SK-N-SH treated with all-trans-retinoic acid at 6 μM for 48 hours (cell line): ENCODE measurements at regions not wholly inside any gene's neighbourhood (a gene's known extent, or its start where the extent isn't known, plus 50 kb on each side); places are given as distances from the start of the nearest gene placed in this dataset.

ENCODE experiments used
- ATAC-seq: fragments of 200-7000 bp; cut with Tn5 transposase; 3 replicates; pipeline ENCODE4 v1.9.1; 2020; ENCODE audit warnings: mild to moderate bottlenecking, moderate library complexity
- ARNTL ChIP-seq: fragments of 450-650 bp; formaldehyde crosslinking; IDR thresholded peaks from 2 replicates; pipeline ENCODE4 v1.5.0; 2020; ENCODE audit warnings: low read depth, mild to moderate bottlenecking, moderate library complexity, borderline replicate concordance
- BACH2 ChIP-seq: fragments of 250-450 bp; sonication (Bioruptor Pico); IDR thresholded peaks from 2 replicates; pipeline ENCODE4 v1.9.0; 2021; ENCODE audit warnings: mild to moderate bottlenecking, borderline replicate concordance
- CREB5 ChIP-seq: fragments of 250-450 bp; sonication (Bioruptor Pico); IDR thresholded peaks from 2 replicates; pipeline ENCODE4 v1.5.1; 2020; ENCODE audit warnings: low read depth, mild to moderate bottlenecking, moderate library complexity
- CSDC2 ChIP-seq: fragments of 250-450 bp; sonication (Bioruptor Pico); IDR thresholded peaks from 2 replicates; pipeline ENCODE4 v1.5.0; 2020; ENCODE audit warnings: mild to moderate bottlenecking, moderate library complexity
- CSRNP3 ChIP-seq: fragments of 250-450 bp; sonication (Bioruptor Pico); IDR thresholded peaks from 2 replicates; pipeline ENCODE4 v1.5.1; 2021; ENCODE audit warnings: mild to moderate bottlenecking, moderate library complexity
- ESRRG ChIP-seq: fragments of 250-450 bp; sonication (Bioruptor Pico); IDR thresholded peaks from 2 replicates; pipeline ENCODE4 v1.6.1; 2021; ENCODE audit warnings: mild to moderate bottlenecking
- GLIS3 ChIP-seq: fragments of 250-450 bp; sonication (Bioruptor Pico); IDR thresholded peaks from 2 replicates; pipeline ENCODE4 v1.5.0; 2020; ENCODE audit warnings: mild to moderate bottlenecking, moderate library complexity
- ISL1 ChIP-seq: fragments of 250-450 bp; sonication (Bioruptor Pico); IDR thresholded peaks from 2 replicates; pipeline ENCODE4 v2.1.2; 2022; ENCODE audit warnings: mild to moderate bottlenecking, moderate library complexity
- OSR1 ChIP-seq: fragments of 250-450 bp; sonication (Bioruptor Pico); IDR thresholded peaks from 2 replicates; pipeline ENCODE4 v1.8.0; 2022; ENCODE audit warnings: moderate library complexity, mild to moderate bottlenecking, inconsistent platforms
- PATZ1 ChIP-seq: fragments of 250-450 bp; sonication (Bioruptor Pico); IDR thresholded peaks from 2 replicates; pipeline ENCODE4 v1.8.0; 2020; ENCODE audit warnings: mild to moderate bottlenecking, moderate library complexity, borderline replicate concordance
- PPARA ChIP-seq: fragments of 250-450 bp; sonication (Bioruptor Pico); IDR thresholded peaks from 2 replicates; pipeline ENCODE4 v1.5.0; 2020; ENCODE audit warnings: mild to moderate bottlenecking, borderline replicate concordance
- RARB ChIP-seq: fragments of 250-450 bp; sonication (Bioruptor Pico); IDR thresholded peaks from 2 replicates; pipeline ENCODE4 v1.8.0; 2021; ENCODE audit warnings: mild to moderate bottlenecking, moderate library complexity
- SNAI2 ChIP-seq: fragments of 250-450 bp; sonication (Bioruptor Pico); IDR thresholded peaks from 2 replicates; pipeline ENCODE4 v1.5.0; 2020; ENCODE audit warnings: mild to moderate bottlenecking, moderate library complexity
- TCF4 ChIP-seq: fragments of 250-450 bp; sonication (Bioruptor Pico); IDR thresholded peaks from 2 replicates; pipeline ENCODE4 v1.8.0; 2021; ENCODE audit warnings: mild to moderate bottlenecking, moderate library complexity, borderline replicate concordance
- TOX ChIP-seq: fragments of 250-450 bp; sonication (Bioruptor Pico); IDR thresholded peaks from 2 replicates; pipeline ENCODE4 v1.8.0; 2021; ENCODE audit warnings: mild to moderate bottlenecking, moderate library complexity, borderline replicate concordance
- TSHZ2 ChIP-seq: fragments of 250-450 bp; sonication (Bioruptor Pico); IDR thresholded peaks from 2 replicates; pipeline ENCODE4 v1.5.0; 2020; ENCODE audit warnings: mild to moderate bottlenecking, moderate library complexity
- ZFP3 ChIP-seq: fragments of 250-450 bp; sonication (Bioruptor Pico); IDR thresholded peaks from 2 replicates; pipeline ENCODE4 v1.5.0; 2020; ENCODE audit warnings: mild to moderate bottlenecking, moderate library complexity
- ZFP30 ChIP-seq: fragments of 450-650 bp; formaldehyde crosslinking; IDR thresholded peaks from 2 replicates; pipeline ENCODE4 v1.5.0; 2022; ENCODE audit warnings: mild to moderate bottlenecking, moderate library complexity
- ZNF565 ChIP-seq: fragments of 450-650 bp; formaldehyde crosslinking; conservative IDR thresholded peaks from 2 replicates; pipeline ENCODE4 v1.5.0; 2020; ENCODE audit warnings: low read depth, mild to moderate bottlenecking, moderate library complexity
- ZNF70 ChIP-seq: fragments of 450-650 bp; formaldehyde crosslinking; IDR thresholded peaks from 2 replicates; pipeline ENCODE4 v1.5.0; 2020; ENCODE audit warnings: mild to moderate bottlenecking, moderate library complexity
- ZNF8 ChIP-seq: fragments of 450-650 bp; formaldehyde crosslinking; IDR thresholded peaks from 2 replicates; pipeline ENCODE4 v1.5.0; 2020; ENCODE audit warnings: mild to moderate bottlenecking, moderate library complexity

GRCh38 chr11:70530629-70531185 is 132.4 kb downstream of the CTTN start:
- TF ChIP-seq TOX (CRISPR knock-in tag) (no peak), ZFP3 (CRISPR knock-in tag) (no peak), CREB5 (CRISPR knock-in tag) (no peak), TCF4 (CRISPR knock-in tag) (no peak), TSHZ2 (CRISPR knock-in tag) (no peak), PATZ1 (CRISPR knock-in tag) (no peak), ESRRG (CRISPR knock-in tag) (no peak), ZNF8 (CRISPR knock-in tag) (no peak), PPARA (CRISPR knock-in tag) (no peak), BACH2 (CRISPR knock-in tag) (no peak), ARNTL (CRISPR knock-in tag) (no peak), OSR1 (no peak), GLIS3 (CRISPR knock-in tag) (no peak), ZNF565 (no peak), CSDC2 (no peak), RARB (CRISPR knock-in tag) (no peak), ZFP30 (CRISPR knock-in tag) (no peak)
- no peak for ATAC-seq

- ATAC-seq: no peak
- no peak for TF ChIP-seq CSRNP3
Measured at GRCh38 chr11:70531281-70532065, 133.1 kb downstream of the CTTN start.

- no peak for TF ChIP-seq TCF4 (CRISPR knock-in tag)
- no peak for TF ChIP-seq OSR1
- TF ChIP-seq PATZ1 (CRISPR knock-in tag): no peak
- TF ChIP-seq GLIS3 (CRISPR knock-in tag): no peak
- TF ChIP-seq TOX (CRISPR knock-in tag): no peak
- TF ChIP-seq ESRRG (CRISPR knock-in tag): no peak
- no peak for ATAC-seq
Measured at GRCh38 chr11:70532066-70532440, 133.7 kb downstream of the CTTN start.

- no peak for ATAC-seq
- TF ChIP-seq PPARA (CRISPR knock-in tag) (no peak), ISL1 (CRISPR knock-in tag) (no peak), TSHZ2 (CRISPR knock-in tag) (no peak), ZNF8 (CRISPR knock-in tag) (no peak), ESRRG (CRISPR knock-in tag) (no peak), SNAI2 (no peak), ZFP30 (CRISPR knock-in tag) (no peak), CSRNP3 (no peak), ZNF70 (CRISPR knock-in tag) (no peak), BACH2 (CRISPR knock-in tag) (no peak), TCF4 (CRISPR knock-in tag) (no peak)
Measured at GRCh38 chr11:70532731-70533130, 134.4 kb downstream of the CTTN start.
